Peyer's patch (tissue), 4 donors: ENCODE measurements at regions not wholly inside any gene's neighbourhood (a gene's known extent, or its start where the extent isn't known, plus 50 kb on each side); places are given as distances from the start of the nearest gene placed in this dataset.

ENCODE experiments used
- DNase-seq, 3 donors: peaks; one replicate each; pipeline ENCODE4 v3.0.0-alpha.2; 2017 to 2019
- H3K27ac ChIP-seq, 4 donors: fragments of 200-600 bp; sonication (generic); one replicate each; pipeline ENCODE4 v1.5.1; 2016 to 2019
- H3K27me3 ChIP-seq, 2 donors: fragments of 200-600 bp; sonication (generic); one replicate each; pipeline ENCODE4 v1.5.1; 2019
- H3K36me3 ChIP-seq, 3 donors: fragments of 200-600 bp; sonication (generic); one replicate each; pipeline ENCODE4 v1.5.1; 2016 to 2019
- H3K4me1 ChIP-seq, 4 donors: fragments of 200-600 bp; sonication (generic); one replicate each; pipeline ENCODE4 v1.5.1; 2016 to 2019
- H3K4me3 ChIP-seq, 4 donors: fragments of 200-600 bp; sonication (generic); 1 replicate in 3 of 4; 2 replicates in 1 of 4; pipeline ENCODE4 v1.5.1; 2016 to 2019; ENCODE audit warnings: mild to moderate bottlenecking in 1 of 4
- H3K9me3 ChIP-seq, 4 donors: fragments of 200-600 bp; sonication (generic); one replicate each; pipeline ENCODE4 v1.5.1; 2016 to 2019; ENCODE audit warnings: mild to moderate bottlenecking in 1 of 4
- POLR2A ChIP-seq, 2 donors: fragments of 450-650 bp; IDR thresholded peaks; one replicate each; pipeline ENCODE4 v1.5.1; 2017; ENCODE audit warnings: antibody characterized with exemption in 2 of 2, mild to moderate bottlenecking in 2 of 2, moderate library complexity in 2 of 2
- TF ChIP-seq, protein P1 (sequence below), 6 experiments: fragments of 450-650 bp in 4 of 6; fragments of 200-600 bp in 2 of 6; sonication (generic) in 1 of 6; IDR thresholded peaks; one replicate each; pipeline ENCODE4 v1.5.1; 2017 to 2019; ENCODE audit warnings: antibody characterized with exemption in 6 of 6, mild to moderate bottlenecking in 3 of 6, moderate library complexity in 1 of 6

DNA sequence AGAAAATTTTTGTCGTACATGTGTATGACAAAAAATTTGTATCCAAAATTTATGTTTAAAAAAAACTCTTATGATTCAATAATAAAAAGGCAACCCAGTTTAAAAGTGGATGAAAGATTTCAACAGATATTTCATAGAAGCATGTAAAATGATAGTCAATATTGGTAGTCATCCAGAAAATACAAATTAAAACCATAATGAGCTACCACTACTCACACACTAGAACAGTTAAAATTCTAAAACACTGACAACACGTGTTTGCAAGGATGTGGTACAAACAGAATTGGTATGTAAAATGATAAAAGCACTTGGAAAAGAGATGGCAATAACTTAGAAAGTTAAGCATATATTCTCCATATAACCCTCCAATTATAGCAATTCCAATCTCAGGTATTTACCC lies 303.0 kb upstream of the NR2F2 start:
- H3K36me3 ChIP-seq: no peaks in the 10 kb centered on the region
- DNase-seq: no peak
- no peak overlapping the region for H3K27ac ChIP-seq
- H3K9me3 ChIP-seq: no peaks in the 10 kb centered on the region
- H3K4me1 ChIP-seq: no peaks in the 10 kb centered on the region
- TF ChIP-seq, protein P1, sequence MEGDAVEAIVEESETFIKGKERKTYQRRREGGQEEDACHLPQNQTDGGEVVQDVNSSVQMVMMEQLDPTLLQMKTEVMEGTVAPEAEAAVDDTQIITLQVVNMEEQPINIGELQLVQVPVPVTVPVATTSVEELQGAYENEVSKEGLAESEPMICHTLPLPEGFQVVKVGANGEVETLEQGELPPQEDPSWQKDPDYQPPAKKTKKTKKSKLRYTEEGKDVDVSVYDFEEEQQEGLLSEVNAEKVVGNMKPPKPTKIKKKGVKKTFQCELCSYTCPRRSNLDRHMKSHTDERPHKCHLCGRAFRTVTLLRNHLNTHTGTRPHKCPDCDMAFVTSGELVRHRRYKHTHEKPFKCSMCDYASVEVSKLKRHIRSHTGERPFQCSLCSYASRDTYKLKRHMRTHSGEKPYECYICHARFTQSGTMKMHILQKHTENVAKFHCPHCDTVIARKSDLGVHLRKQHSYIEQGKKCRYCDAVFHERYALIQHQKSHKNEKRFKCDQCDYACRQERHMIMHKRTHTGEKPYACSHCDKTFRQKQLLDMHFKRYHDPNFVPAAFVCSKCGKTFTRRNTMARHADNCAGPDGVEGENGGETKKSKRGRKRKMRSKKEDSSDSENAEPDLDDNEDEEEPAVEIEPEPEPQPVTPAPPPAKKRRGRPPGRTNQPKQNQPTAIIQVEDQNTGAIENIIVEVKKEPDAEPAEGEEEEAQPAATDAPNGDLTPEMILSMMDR (IDR thresholded peaks at IDR 0.05): no peak
- no peak for TF ChIP-seq POLR2A (IDR thresholded peaks at IDR 0.05)
- no peak overlapping the region for H3K4me3 ChIP-seq
- H3K27me3 ChIP-seq: no peaks in the 10 kb centered on the region

DNA sequence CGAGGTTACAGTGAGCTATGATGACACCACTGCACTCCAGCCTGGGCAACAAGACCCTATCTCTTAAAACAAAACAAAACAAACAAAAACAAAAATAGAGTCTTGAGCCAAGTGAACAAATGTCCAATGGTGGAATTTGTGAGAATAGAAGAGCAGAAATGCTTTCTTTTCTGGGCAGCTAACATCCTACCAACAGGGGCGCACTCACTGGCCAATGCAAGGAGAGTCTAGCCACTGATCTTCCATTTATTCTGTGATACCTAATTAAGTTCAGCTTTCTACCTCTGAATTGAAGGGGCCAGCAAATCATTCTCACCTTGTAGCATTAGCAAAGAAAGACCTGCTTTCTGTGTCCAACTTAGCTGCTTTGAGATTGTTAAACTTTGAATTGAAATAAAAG lies 301.9 kb upstream of the NR2F2 start:
- Histone ChIP-seq H3K27me3 (no peaks in the 10 kb centered on the region), H3K4me1 (no peaks in the 10 kb centered on the region), H3K9me3 (no peaks in the 10 kb centered on the region), H3K36me3 (no peaks in the 10 kb centered on the region), H3K4me3 (no peak overlapping the region), H3K27ac (no peak overlapping the region)
- TF ChIP-seq, protein P1 (IDR thresholded peaks at IDR 0.05): no peak
- TF ChIP-seq POLR2A (IDR thresholded peaks at IDR 0.05): no peak
- no peak for DNase-seq

DNA sequence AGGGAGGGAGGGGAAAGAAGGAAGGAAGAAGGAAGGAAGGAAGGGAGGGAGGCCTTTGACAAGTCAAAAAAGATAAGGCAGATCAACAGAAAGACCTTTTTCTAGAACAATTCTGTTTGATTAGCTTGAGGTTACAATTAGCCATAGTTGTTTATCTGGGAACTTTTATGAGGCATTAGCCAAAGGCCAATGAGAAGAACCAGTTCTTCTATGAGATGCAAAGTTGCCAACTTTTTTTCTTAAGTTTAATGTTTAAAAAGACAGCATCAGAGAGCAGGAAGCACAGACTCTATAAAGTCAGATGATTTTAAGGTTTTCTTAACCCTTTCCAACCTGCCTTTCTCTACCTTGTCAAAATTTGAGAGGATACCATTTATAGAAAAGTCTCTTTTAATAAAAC lies 301.3 kb upstream of the NR2F2 start:
- Histone ChIP-seq H3K27ac (no peak overlapping the region), H3K27me3 (no peaks in the 10 kb centered on the region), H3K9me3 (no peaks in the 10 kb centered on the region), H3K4me3 (no peak overlapping the region), H3K4me1 (no peaks in the 10 kb centered on the region), H3K36me3 (no peaks in the 10 kb centered on the region)
- TF ChIP-seq, protein P1 (IDR thresholded peaks at IDR 0.05): no peak
- no peak for TF ChIP-seq POLR2A (IDR thresholded peaks at IDR 0.05)
- no peak for DNase-seq

DNA sequence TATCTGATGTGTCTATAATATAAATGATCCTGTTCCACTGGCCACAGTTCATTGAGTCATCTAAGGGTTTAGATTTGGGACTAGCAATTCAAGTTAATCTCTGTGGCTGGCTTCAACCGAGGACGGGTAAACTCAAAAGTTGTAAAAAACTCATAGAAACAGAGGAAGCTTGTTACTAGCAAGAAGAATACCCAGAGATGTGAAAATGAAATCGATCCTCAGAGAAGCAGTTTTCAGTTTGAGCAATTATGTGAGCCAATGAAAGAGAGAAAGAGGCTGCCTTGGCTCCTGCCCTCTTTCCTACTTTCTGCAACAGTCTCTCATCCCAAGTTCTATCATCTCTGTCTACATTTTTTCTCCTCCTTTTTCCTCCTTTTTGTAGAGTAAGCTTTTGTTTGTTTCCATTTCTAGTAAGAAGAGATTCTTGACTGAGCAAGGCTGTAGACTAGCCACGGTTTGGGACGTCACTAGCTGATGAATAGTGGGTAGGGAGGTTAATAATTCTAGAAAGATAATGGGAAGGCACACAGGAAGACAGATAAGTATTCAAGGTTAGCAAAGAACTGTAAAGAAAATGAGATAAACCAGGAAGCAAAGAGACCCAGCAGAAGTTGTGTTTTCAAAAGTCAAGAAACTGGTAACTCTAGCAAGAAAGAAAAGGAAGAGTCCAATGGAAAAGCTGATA lies 298.9 kb upstream of the NR2F2 start:
- no peaks in the 10 kb centered on the region for H3K27me3 ChIP-seq
- TF ChIP-seq POLR2A (IDR thresholded peaks at IDR 0.05): no peak
- TF ChIP-seq, protein P1 (IDR thresholded peaks at IDR 0.05): no peak

DNA sequence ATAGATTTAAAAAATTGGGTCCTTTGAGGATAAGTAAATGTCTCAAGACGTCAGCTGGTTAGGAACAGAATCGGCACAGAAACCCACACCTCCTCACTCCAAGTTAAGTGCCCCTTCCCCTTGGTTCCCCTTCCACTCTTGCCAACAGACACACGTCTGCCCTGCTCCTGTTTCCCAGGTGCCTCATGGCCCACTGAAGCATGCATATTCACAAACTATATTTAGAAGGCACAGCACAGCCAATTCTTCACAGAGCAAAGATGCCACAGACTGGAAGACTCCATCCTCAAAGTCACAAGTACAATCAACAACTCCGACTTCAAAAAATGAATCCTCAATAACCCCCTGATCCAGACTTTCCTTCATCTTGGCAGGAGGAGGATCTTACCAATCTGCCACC lies 295.4 kb upstream of the NR2F2 start:
- no peak for TF ChIP-seq POLR2A (IDR thresholded peaks at IDR 0.05)
- TF ChIP-seq, protein P1 (IDR thresholded peaks at IDR 0.05): no peak
- Histone ChIP-seq H3K27me3 (no peaks in the 10 kb centered on the region), H3K4me1 (no peaks in the 10 kb centered on the region), H3K9me3 (no peaks in the 10 kb centered on the region), H3K27ac (no peak overlapping the region), H3K4me3 (no peak overlapping the region), H3K36me3 (no peaks in the 10 kb centered on the region)
- no peak for DNase-seq

More for the DNA sequence above, 298.9 kb upstream of the NR2F2 start:
- Histone ChIP-seq H3K4me1 (no peaks in the 10 kb centered on the region), H3K36me3 (no peaks in the 10 kb centered on the region), H3K9me3 (no peaks in the 10 kb centered on the region), H3K4me3 (no peak overlapping the region), H3K27ac (no peak overlapping the region)
- no peak for DNase-seq

DNA sequence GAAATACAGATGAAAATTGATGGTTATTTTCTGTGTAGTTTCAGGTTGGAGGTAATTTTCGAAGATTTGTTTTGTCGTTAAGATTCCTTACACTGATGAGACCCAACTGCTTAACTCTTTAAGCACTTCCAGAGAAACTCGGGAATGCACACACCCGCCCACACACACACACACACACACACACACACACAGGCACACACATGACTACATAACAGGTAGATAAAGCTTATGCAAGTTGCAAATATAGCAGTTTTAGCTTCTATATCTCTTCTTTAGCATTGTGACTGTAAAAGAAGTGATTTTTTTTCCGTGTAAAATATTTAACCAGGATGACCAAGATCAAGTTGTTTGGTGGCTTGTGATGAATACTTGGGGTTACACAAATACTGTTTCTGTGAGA lies 294.9 kb upstream of the NR2F2 start:
- no peak for TF ChIP-seq POLR2A (IDR thresholded peaks at IDR 0.05)
- TF ChIP-seq, protein P1 (IDR thresholded peaks at IDR 0.05): no peak
- H3K27ac ChIP-seq: no peak overlapping the region
- H3K9me3 ChIP-seq: no peaks in the 10 kb centered on the region
- no peaks in the 10 kb centered on the region for H3K36me3 ChIP-seq
- no peaks in the 10 kb centered on the region for H3K27me3 ChIP-seq
- DNase-seq: no peak
- no peak overlapping the region for H3K4me3 ChIP-seq
- no peaks in the 10 kb centered on the region for H3K4me1 ChIP-seq
